GM23338 (cell line): ENCODE measurements at regions not wholly inside any gene's neighbourhood (a gene's known extent, or its start where the extent isn't known, plus 50 kb on each side); places are given as distances from the start of the nearest gene placed in this dataset.

Experiments
- CREB1 ChIP-seq: fragments of 250-450 bp; sonication (Bioruptor Pico); IDR thresholded peaks from 2 replicates; pipeline ENCODE4 v1.5.0; 2020; ENCODE audit warnings: low read depth, mild to moderate bottlenecking, moderate library complexity
- CTCF ChIP-seq, 2 experiments: fragments of 200-600 bp in 1 of 2; sonication (generic) in 1 of 2; conservative IDR thresholded peaks; 2 replicates each; pipeline versions ENCODE4 v1.5.1 to v1.6.1; 2016 to 2017; ENCODE audit warnings: antibody characterized with exemption in 2 of 2, low read depth in 2 of 2, mild to moderate bottlenecking in 2 of 2, moderate library complexity in 1 of 2
- EZH2 ChIP-seq: fragments of 200-600 bp; sonication (generic); IDR thresholded peaks from one replicate; pipeline ENCODE4 v1.8.0; 2017; ENCODE audit warnings: antibody characterized with exemption, mild to moderate bottlenecking, low read depth; ENCODE audit not compliant: unreplicated experiment
- JUNB ChIP-seq: IDR thresholded peaks from one replicate; pipeline ENCODE4 v1.6.1; 2016; ENCODE audit warnings: antibody characterized with exemption; ENCODE audit not compliant: unreplicated experiment
- POLR2AphosphoS5 ChIP-seq: IDR thresholded peaks from 2 replicates; pipeline ENCODE4 v1.6.1; 2016; ENCODE audit warnings: antibody characterized with exemption, low read depth
- STAT1 ChIP-seq: IDR thresholded peaks from one replicate; pipeline ENCODE4 v1.6.1; 2016; ENCODE audit warnings: antibody characterized with exemption; ENCODE audit not compliant: unreplicated experiment

- no peak for TF ChIP-seq CTCF (conservative IDR thresholded peaks at IDR 0.05; ENCODE audit: low read depth in 2 of 2)
- no peak for TF ChIP-seq POLR2AphosphoS5
- TF ChIP-seq CREB1 (CRISPR knock-in tag), result no peak
- TF ChIP-seq JUNB, result no peak
- TF ChIP-seq STAT1, result no peak
- TF ChIP-seq EZH2, result no peak
Observed at GRCh38 chr16:26680671-26681070, 386.1 kb upstream of the C16orf82 start.
